Tibial nerve (tissue), 4 donors: ENCODE measurements at regions not wholly inside any gene's neighbourhood (a gene's known extent, or its start where the extent isn't known, plus 50 kb on each side); places are given as distances from the start of the nearest gene placed in this dataset.

Experiments used
- DNase-seq, 2 donors: peaks; one replicate each; pipeline ENCODE4 v3.0.0-alpha.2; 2019; ENCODE audit warnings: low spot score in 2 of 2
- H3K27ac ChIP-seq, 4 donors: fragments of 200-600 bp; sonication (generic) in 3 of 4; one replicate each; pipeline ENCODE4 v1.5.1; 2017 to 2019; ENCODE audit warnings: mild to moderate bottlenecking in 1 of 4
- H3K27me3 ChIP-seq, 2 donors: fragments of 200-600 bp; sonication (generic) in 1 of 2; one replicate each; pipeline versions ENCODE4 v1.5.1 to v1.6.0; 2017 to 2019
- H3K36me3 ChIP-seq, 3 donors: fragments of 200-600 bp; sonication (generic); one replicate each; pipeline ENCODE4 v1.5.1; 2018 to 2019
- H3K4me1 ChIP-seq, 4 donors: fragments of 200-600 bp; sonication (generic) in 3 of 4; one replicate each; pipeline ENCODE4 v1.5.1; 2017 to 2019
- H3K4me3 ChIP-seq, 4 donors: fragments of 200-600 bp; sonication (generic) in 3 of 4; one replicate each; pipeline ENCODE4 v1.5.1; 2017 to 2019; ENCODE audit warnings: mild to moderate bottlenecking in 1 of 4, moderate library complexity in 1 of 4
- H3K9me3 ChIP-seq, 4 donors: fragments of 200-600 bp; sonication (generic) in 3 of 4; one replicate each; pipeline ENCODE4 v1.5.1; 2017 to 2019
- EP300 ChIP-seq, 2 donors: sonication (generic); formaldehyde crosslinking; IDR thresholded peaks; one replicate each; pipeline ENCODE4 v1.6.1; 2017; ENCODE audit warnings: antibody characterized with exemption in 2 of 2, mild to moderate bottlenecking in 1 of 2
- POLR2A ChIP-seq, 2 donors: fragments of 450-650 bp; IDR thresholded peaks; one replicate each; pipeline ENCODE4 v1.6.1; 2017; ENCODE audit warnings: antibody characterized with exemption in 2 of 2, mild to moderate bottlenecking in 2 of 2, moderate library complexity in 2 of 2
- WGBS, 2 donors: methylation state at CpG; one replicate each; pipeline ENCODE4 v1.1.5; 2018; 5-methylcytosine and 5-hydroxymethylcytosine counted together
- TF ChIP-seq, protein P1 (sequence below), 5 experiments: fragments of 200-600 bp in 3 of 5; fragments of 450-650 bp in 2 of 5; sonication (generic) in 3 of 5; IDR thresholded peaks; one replicate each; pipeline ENCODE4 v1.5.1; 2016 to 2019; ENCODE audit warnings: antibody characterized with exemption in 5 of 5, mild to moderate bottlenecking in 3 of 5, moderate library complexity in 2 of 5

DNA sequence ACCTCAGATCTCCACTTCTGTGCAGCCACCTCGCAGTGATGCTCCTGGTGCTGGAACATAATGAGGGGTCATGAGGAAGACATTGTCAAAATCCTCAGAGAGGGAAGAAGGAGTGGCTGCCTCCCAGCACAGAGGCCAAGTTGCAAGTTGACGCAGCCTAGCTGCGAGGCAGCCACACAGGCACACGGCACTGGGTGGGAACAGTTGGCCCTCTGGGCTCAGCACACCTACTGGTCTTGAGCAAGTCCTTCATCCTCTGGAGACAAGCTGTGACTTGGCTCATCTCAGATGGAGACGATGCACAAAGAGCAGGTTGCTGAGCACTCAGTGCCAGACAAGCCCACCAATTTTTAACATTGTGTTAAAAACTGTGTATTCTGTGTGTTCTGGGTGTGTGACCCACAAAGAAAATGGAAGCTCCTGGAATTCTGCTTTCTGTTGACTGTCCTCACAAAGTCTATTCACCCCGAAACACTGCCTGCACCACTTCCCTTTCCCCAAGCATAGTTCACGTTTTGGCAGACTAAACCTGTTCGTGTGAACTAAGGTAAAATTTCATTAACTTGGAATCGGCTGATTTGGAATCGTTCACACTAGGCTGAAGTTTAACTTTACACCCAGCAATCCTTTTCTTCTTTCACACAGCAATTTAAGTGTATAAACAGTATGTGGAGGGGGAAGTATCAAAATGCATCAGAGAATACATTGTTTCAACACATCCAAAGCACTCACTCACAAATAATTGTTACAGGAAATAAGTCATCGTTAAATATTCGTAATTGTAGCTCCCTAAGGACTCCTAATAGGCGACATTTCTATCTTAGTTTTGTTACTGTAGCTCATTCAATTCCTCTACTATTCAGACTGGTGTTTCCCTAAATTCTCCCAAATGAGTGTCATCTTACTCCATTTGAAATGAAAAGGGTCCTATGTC lies 266.6 kb upstream of the ID2 start:
- H3K27me3 ChIP-seq: no peaks in the 10 kb centered on the region
- peaks cover 0 to 14% (median 2%) of the 10 kb centered on the region in 4 donors for H3K4me1 ChIP-seq
- no peak overlapping the region for H3K27ac ChIP-seq
- TF ChIP-seq, protein P1, sequence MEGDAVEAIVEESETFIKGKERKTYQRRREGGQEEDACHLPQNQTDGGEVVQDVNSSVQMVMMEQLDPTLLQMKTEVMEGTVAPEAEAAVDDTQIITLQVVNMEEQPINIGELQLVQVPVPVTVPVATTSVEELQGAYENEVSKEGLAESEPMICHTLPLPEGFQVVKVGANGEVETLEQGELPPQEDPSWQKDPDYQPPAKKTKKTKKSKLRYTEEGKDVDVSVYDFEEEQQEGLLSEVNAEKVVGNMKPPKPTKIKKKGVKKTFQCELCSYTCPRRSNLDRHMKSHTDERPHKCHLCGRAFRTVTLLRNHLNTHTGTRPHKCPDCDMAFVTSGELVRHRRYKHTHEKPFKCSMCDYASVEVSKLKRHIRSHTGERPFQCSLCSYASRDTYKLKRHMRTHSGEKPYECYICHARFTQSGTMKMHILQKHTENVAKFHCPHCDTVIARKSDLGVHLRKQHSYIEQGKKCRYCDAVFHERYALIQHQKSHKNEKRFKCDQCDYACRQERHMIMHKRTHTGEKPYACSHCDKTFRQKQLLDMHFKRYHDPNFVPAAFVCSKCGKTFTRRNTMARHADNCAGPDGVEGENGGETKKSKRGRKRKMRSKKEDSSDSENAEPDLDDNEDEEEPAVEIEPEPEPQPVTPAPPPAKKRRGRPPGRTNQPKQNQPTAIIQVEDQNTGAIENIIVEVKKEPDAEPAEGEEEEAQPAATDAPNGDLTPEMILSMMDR (IDR thresholded peaks at IDR 0.05): no peak
- TF ChIP-seq EP300 (IDR thresholded peaks at IDR 0.05) (no peak), POLR2A (IDR thresholded peaks at IDR 0.05) (no peak)
- H3K4me3 ChIP-seq: no peak overlapping the region
- H3K36me3 ChIP-seq: no peaks in the 10 kb centered on the region
- no peaks in the 10 kb centered on the region for H3K9me3 ChIP-seq
- no peak for DNase-seq
- 71 to 78% methylated on average over 11 to 13 of the region's 13 CpGs for WGBS, 2 donors

DNA sequence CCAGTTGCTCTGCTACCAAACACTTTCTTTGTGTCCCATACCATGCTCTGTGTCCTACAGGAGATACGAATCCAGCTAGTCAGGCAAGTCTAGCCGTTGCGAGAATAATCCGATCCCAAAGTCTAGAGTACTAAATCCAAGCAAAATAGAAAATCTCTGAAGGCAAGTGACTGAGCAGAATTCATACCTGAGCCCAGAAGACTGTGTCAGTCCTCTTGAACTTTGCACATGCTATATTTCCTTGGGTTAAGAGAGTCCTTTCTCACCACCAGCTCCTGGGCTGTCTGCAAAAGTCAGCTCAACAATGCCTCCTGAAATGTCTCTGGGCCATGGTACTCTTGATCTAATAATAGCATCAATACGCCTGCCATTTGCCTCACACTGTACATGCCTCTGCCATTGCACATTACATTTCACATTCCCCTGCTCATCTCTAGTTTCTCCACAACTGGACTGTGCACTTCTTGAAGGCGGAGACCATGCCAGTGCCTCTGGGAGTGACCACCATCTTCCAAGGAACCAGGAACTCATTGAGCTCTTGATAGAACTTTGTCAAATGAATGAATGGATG lies 265.8 kb upstream of the ID2 start:
- TF ChIP-seq, protein P1 (IDR thresholded peaks at IDR 0.05): no peak
- no peak for TF ChIP-seq EP300 (IDR thresholded peaks at IDR 0.05)
- Histone ChIP-seq H3K36me3 (no peaks in the 10 kb centered on the region), H3K4me1 (peaks cover 0 to 14% (median 2%) of the 10 kb centered on the region in 4 donors), H3K4me3 (no peak overlapping the region), H3K9me3 (no peaks in the 10 kb centered on the region), H3K27ac (no peak overlapping the region), H3K27me3 (no peaks in the 10 kb centered on the region)
- WGBS, 2 donors: 96 to 98% methylated on average over 6 of the region's 6 CpGs
- DNase-seq: no peak

DNA sequence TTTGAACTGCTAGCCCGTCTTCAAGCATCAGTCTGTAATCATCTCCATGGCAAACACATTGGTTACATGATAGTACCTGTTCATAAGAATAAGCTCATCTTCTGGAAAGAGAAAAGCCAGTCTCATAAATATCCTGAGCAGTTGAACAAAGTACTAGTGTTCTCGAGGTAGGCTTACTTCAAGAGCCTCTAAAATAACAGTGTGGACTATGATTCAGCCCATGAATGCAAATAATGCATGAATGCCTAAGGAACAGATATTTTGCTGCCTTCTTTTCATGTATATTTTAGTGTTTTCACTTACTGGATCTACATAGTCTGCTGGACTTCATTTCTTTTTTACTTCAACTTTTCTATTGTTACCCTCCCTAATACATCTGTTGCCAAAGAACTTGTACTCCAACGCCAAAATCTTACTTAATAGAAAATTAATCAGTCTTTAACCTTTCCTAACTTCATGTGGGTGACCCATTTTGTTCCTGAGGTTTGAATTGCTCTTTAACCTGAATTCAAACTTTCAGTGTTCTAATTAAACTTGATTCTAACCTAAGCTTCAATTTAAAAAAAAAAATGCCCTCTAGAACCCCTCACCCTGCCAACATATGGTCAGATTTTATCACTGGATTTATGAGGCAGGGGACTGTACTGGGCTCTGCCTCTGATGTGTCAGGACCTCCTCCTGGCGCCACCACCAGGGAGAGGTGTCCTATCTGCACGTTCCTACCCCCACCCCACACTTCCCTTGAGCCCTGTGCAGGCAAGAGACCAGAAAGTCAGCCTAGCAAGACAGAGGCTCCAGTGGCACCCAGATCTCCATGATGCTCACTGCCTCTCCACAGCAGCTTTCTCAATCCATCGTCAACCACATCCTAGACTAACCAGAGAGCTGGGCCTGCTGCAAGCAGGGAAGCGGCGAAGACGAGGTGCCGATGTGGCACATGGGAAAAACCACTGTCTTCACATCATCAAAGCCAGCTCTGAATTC lies 264.7 kb upstream of the ID2 start:
- no peak for DNase-seq
- Histone ChIP-seq H3K27ac (no peak overlapping the region), H3K4me1 (peaks cover 0 to 11% (median under 1%) of the 10 kb centered on the region in 4 donors), H3K9me3 (no peaks in the 10 kb centered on the region), H3K4me3 (no peak overlapping the region), H3K27me3 (no peaks in the 10 kb centered on the region), H3K36me3 (no peaks in the 10 kb centered on the region)
- TF ChIP-seq POLR2A (IDR thresholded peaks at IDR 0.05) (no peak), EP300 (IDR thresholded peaks at IDR 0.05) (no peak)
- TF ChIP-seq, protein P1 (IDR thresholded peaks at IDR 0.05): no peak
- WGBS, 2 donors: 76 to 82% methylated on average over 10 of the region's 10 CpGs

DNA sequence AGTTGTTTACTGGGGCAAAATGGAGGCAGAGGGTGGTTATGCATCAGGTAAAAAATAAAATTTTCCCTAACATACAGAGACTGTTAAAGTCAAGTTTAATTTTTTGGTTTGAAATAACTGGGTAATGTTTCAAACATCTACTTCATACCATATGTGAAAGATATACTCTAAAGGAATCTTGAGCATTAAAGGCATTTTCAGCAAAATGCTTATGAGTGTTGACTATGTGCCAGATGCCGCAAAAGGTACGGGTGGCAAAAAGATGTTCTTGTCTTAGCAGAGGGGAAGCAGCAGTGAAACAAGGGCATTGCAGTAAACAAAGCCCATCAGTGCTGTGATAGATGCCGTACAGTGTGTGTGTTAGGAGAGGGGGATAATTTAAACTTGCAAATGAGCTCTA lies 263.1 kb upstream of the ID2 start:
- Histone ChIP-seq H3K9me3 (no peaks in the 10 kb centered on the region), H3K27ac (no peak overlapping the region), H3K4me1 (no peaks in the 10 kb centered on the region), H3K4me3 (no peak overlapping the region), H3K27me3 (no peaks in the 10 kb centered on the region), H3K36me3 (no peaks in the 10 kb centered on the region)
- WGBS, 2 donors: 35 to 48% methylated on average over 3 of the region's 3 CpGs
- no peak for DNase-seq
- TF ChIP-seq, protein P1 (IDR thresholded peaks at IDR 0.05): no peak
- no peak for TF ChIP-seq EP300 (IDR thresholded peaks at IDR 0.05)
- no peak for TF ChIP-seq POLR2A (IDR thresholded peaks at IDR 0.05)
